Transverse colon (tissue), 4 donors: ENCODE measurements at regions not wholly inside any gene's neighbourhood (a gene's known extent, or its start where the extent isn't known, plus 50 kb on each side); places are given as distances from the start of the nearest gene placed in this dataset.

Source experiments
- POLR2A ChIP-seq: fragments of 450-650 bp; IDR thresholded peaks from one replicate; pipeline ENCODE4 v1.6.1; 2016; ENCODE audit warnings: antibody characterized with exemption, mild to moderate bottlenecking, moderate library complexity
- POLR2AphosphoS5 ChIP-seq, 3 donors: sonication (generic); formaldehyde crosslinking; IDR thresholded peaks; one replicate each; pipeline ENCODE4 v1.6.1; 2016; ENCODE audit warnings: antibody characterized with exemption in 3 of 3
- TF ChIP-seq, protein P1 (sequence below), 5 experiments: fragments of 200-600 bp in 3 of 5; fragments of 450-650 bp in 2 of 5; sonication (generic) in 3 of 5; IDR thresholded peaks; 1 replicate in 2 of 5; 2 replicates in 3 of 5; pipeline ENCODE4 v1.5.1; 2016 to 2017; ENCODE audit warnings: antibody characterized with exemption in 5 of 5, inconsistent platforms in 3 of 5, mild to moderate bottlenecking in 2 of 5, moderate library complexity in 1 of 5

DNA sequence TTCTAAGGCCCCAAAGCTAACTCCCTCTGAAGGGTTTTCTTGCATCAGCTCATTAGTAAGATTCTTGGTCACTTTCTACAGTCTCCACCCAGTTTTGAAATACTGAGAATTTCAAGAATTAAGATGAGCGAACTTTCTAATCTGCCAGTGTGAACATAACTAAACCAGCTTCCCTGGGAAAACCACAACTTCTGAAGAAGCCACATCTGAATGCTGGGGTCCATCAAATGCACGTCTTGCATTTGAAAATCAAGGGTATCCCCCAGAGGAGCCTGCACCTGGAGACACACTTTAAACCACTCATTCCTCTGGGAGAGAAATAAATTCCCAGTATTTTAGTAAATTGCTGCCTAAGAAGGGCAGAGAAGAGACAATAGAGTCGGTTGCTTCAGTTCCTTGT is 292.1 kb upstream of the CDH4 start:
- TF ChIP-seq, protein P1, sequence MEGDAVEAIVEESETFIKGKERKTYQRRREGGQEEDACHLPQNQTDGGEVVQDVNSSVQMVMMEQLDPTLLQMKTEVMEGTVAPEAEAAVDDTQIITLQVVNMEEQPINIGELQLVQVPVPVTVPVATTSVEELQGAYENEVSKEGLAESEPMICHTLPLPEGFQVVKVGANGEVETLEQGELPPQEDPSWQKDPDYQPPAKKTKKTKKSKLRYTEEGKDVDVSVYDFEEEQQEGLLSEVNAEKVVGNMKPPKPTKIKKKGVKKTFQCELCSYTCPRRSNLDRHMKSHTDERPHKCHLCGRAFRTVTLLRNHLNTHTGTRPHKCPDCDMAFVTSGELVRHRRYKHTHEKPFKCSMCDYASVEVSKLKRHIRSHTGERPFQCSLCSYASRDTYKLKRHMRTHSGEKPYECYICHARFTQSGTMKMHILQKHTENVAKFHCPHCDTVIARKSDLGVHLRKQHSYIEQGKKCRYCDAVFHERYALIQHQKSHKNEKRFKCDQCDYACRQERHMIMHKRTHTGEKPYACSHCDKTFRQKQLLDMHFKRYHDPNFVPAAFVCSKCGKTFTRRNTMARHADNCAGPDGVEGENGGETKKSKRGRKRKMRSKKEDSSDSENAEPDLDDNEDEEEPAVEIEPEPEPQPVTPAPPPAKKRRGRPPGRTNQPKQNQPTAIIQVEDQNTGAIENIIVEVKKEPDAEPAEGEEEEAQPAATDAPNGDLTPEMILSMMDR (IDR thresholded peaks at IDR 0.05) = no peak
- no peak for TF ChIP-seq POLR2AphosphoS5 (IDR thresholded peaks at IDR 0.05)
- TF ChIP-seq POLR2A = no peak
